GM10266 (cell line): ENCODE measurements at regions not wholly inside any gene's neighbourhood (a gene's known extent, or its start where the extent isn't known, plus 50 kb on each side); places are given as distances from the start of the nearest gene placed in this dataset.

Experiments used
- DNase-seq: peaks from one replicate; pipeline ENCODE4 v3.0.0; 2012; ENCODE audit errors: extremely low spot score
- TF ChIP-seq, protein P1 (sequence below): IDR thresholded peaks from 2 replicates; pipeline ENCODE4 v1.5.1; 2012; ENCODE audit warnings: mild to moderate bottlenecking, low read depth; ENCODE audit not compliant: control insufficient read depth, insufficient read depth; ENCODE audit errors: missing control alignments

- TF ChIP-seq, protein P1, sequence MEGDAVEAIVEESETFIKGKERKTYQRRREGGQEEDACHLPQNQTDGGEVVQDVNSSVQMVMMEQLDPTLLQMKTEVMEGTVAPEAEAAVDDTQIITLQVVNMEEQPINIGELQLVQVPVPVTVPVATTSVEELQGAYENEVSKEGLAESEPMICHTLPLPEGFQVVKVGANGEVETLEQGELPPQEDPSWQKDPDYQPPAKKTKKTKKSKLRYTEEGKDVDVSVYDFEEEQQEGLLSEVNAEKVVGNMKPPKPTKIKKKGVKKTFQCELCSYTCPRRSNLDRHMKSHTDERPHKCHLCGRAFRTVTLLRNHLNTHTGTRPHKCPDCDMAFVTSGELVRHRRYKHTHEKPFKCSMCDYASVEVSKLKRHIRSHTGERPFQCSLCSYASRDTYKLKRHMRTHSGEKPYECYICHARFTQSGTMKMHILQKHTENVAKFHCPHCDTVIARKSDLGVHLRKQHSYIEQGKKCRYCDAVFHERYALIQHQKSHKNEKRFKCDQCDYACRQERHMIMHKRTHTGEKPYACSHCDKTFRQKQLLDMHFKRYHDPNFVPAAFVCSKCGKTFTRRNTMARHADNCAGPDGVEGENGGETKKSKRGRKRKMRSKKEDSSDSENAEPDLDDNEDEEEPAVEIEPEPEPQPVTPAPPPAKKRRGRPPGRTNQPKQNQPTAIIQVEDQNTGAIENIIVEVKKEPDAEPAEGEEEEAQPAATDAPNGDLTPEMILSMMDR, result no peak
- no peak for DNase-seq
Measured at GRCh38 chr6:167695831-167696230, 130.9 kb upstream of the AFDN start.

GRCh38 chr6:167696296-167696695 is 130.4 kb upstream of the AFDN start:
- TF ChIP-seq, protein P1, result no peak
- no peak for DNase-seq

DNA sequence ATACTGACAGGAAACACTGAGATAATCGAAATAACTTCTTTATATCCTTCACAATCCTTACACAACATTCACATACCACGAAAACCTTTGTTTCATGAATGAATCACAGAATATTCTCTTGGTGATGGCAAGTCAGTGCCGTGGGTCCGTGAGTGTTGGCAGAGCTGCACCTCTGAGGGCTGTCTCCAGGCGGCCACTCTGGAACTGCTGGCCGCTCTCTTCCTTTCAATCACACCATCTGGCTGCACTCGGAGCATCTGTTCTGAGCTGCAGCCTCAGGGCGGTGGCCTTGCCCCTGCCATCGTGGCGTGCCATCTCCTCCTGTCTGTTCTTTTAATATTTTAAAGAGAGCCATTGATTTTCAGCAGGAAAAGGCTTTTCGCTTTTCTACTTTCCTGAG is 129.4 kb upstream of the AFDN start:
- TF ChIP-seq, protein P1, result no peak
- DNase-seq, result no peak

DNA sequence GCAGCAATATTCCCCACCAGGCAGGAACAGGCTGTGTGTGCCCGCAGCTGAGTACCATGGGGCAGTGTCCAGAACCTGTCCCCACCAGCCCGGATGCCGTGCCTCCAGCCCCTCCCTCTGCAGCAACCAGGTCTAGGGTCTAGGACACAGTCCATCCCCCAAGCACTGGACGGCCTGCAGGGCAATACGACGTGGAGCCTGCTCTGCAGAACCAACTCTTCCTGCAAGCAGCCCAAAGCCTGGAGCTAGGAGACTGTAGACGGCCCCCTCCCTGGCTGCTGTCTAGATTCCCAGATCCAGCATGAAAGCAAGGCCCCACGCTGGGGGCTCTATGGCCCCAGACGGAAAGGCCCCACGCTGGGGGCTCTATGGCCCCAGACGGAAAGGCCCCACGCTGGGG is 128.2 kb upstream of the AFDN start:
- no peak for DNase-seq
- TF ChIP-seq, protein P1, result no peak

DNA sequence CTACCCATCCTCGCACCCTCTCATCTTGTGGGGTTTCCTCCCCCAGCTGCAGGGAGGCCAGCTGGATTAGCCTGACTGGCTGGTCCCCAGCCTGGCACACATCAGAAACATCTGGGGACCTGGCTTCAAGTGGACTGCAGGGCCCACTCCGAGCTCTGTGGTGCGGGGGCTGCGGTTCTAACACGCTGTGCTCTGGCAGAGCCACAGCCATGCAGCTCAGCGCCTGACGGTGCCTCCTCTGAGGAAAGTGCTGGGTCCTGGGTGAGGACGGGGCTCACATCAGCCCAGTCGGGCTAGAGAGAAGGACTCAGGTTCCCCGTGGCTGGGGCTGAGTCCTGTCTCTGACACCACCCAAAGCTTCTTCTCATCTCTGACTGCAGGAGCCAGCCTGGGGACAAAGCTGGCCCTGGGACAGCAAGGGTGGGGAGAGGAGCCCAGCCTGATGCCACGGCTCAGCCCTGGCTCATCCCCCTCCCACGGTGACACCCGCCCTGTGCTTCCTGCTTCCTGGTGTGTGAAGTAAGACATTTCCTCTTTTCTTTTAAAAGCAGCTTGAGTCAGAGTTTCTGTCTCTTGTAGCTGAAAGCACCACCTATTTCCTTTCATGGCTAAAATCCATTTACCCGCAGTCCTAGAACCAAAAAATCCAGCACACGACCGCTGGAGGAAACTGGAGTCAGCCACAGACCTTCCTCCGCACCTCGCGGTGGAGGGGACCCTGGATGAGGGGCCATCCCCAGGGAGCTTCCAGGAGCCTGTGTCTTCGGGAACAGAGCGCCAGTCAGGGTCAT is 127.4 kb upstream of the AFDN start:
- TF ChIP-seq, protein P1, result no peak
- peak; percentile 49 for DNase-seq

DNA sequence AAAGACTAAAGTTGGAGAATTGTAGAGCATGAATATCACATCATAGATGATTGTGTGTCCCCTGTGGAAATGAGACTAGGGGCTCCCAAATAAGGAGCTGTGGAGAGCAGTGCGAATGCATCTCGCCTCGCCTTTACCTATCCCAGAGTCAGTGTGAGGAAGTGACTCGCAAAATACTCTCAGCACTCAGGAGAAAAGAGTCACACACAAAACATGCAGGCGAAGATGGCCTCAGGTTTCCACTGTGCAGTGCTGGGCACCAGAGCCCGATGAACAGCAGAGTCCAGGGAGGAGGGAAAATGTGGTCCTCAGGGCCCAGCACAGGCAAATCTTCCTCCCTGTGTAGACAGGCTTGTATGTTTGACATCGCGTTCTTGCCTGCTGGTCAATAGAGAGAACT is 126.5 kb upstream of the AFDN start:
- DNase-seq, result no peak
- TF ChIP-seq, protein P1, result no peak

DNA sequence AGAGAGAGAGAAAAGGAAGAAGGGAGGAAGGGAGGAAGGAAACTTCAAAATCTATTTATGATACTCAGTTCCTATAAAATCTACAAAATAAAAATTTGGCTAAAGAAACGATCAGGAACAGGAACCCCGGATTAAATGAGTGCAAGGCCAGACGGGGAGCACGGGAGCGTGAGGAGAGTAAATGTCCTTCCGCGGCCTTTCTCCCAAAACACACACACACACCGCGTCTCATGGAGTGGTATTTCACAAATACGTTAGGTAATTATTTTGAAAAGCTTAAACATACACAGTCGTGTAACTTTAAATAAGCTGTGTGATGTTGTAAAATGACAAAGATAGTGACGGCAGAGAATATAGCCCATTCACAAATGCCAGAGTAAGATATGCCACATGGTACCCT is 125.7 kb upstream of the AFDN start:
- DNase-seq, result no peak
- TF ChIP-seq, protein P1, result no peak
